SK-N-SH (cell line): ENCODE measurements at regions not wholly inside any gene's neighbourhood (a gene's known extent, or its start where the extent isn't known, plus 50 kb on each side); places are given as distances from the start of the nearest gene placed in this dataset.

ENCODE experiments used
- CTCF ChIA-PET: fragments of 300-600, 350-600 bp; formaldehyde crosslinking; extraction: SDS; loops from one replicate; lab custom pipeline; 2021; lab: Yijun Ruan, JAX
- POLR2A ChIA-PET: fragments of 350-600 bp; sonication (Branson Sonifier 250); formaldehyde crosslinking; extraction: SDS; loops from one replicate; lab custom pipeline; 2020; ENCODE audit warnings: antibody characterized with exemption, inconsistent platforms; lab: Yijun Ruan, JAX
- DNase-seq: peaks from one replicate; pipeline ENCODE4 v3.0.0; 2012
- H2AFZ ChIP-seq: fragments of 200-600 bp; sonication (generic); 2 replicates; pipeline ENCODE4 v1.8.1; 2016; ENCODE audit warnings: antibody characterized with exemption, mild to moderate bottlenecking, low read depth
- H3F3A ChIP-seq: fragments of 200-600 bp; sonication (generic); replicated peaks from 2 replicates; pipeline ENCODE3; 2016; ENCODE audit warnings: antibody characterized with exemption, mild to moderate bottlenecking; ENCODE audit not compliant: insufficient read depth
- H3K27ac ChIP-seq, 2 experiments: fragments of 200-500 bp in 1 of 2; fragments of 200-600 bp in 1 of 2; sonication (Bioruptor generic) in 1 of 2; sonication (generic), shearing (Covaris generic) in 1 of 2; 2 replicates each; pipeline versions ENCODE4 v1.5.1 to v1.6.1; 2014 to 2016; ENCODE audit warnings: low read depth in 2 of 2, inconsistent platforms in 1 of 2, low read length in 1 of 2, mild to moderate bottlenecking in 1 of 2, mixed read lengths in 1 of 2
- H3K27me3 ChIP-seq: fragments of 200-600 bp; sonication (generic), shearing (Covaris generic); 2 replicates; pipeline ENCODE4 v1.6.1; 2016; ENCODE audit warnings: mixed run types; ENCODE audit not compliant: insufficient read depth
- H3K36me3 ChIP-seq, 2 experiments: fragments of 200-500 bp in 1 of 2; fragments of 200-600 bp in 1 of 2; sonication (Bioruptor generic) in 1 of 2; sonication (generic) in 1 of 2; replicated peaks in 1 of 2; 2 replicates each; pipeline versions ENCODE3 to v1.5.1; 2014 to 2016; ENCODE audit warnings: low read length in 1 of 2, mild to moderate bottlenecking in 1 of 2; ENCODE audit not compliant: insufficient read depth in 2 of 2, control insufficient read depth in 1 of 2
- H3K4me1 ChIP-seq, 2 experiments: fragments of 200-500 bp in 1 of 2; fragments of 200-600 bp in 1 of 2; sonication (Bioruptor generic) in 1 of 2; sonication (generic), shearing (Covaris generic) in 1 of 2; 2 replicates each; pipeline versions ENCODE4 v1.5.1 to v1.6.1; 2014 to 2016; ENCODE audit warnings: low read depth in 1 of 2, low read length in 1 of 2, mixed run types in 1 of 2; ENCODE audit not compliant: insufficient read depth in 2 of 2, control insufficient read depth in 1 of 2
- H3K4me2 ChIP-seq: fragments of 200-600 bp; sonication (generic), shearing (Covaris generic); 2 replicates; pipeline ENCODE4 v1.6.1; 2017; ENCODE audit warnings: mixed run types
- H3K4me3 ChIP-seq, 2 experiments: fragments of 200-500 bp in 1 of 2; fragments of 200-600 bp in 1 of 2; sonication (Bioruptor generic) in 1 of 2; sonication (generic), shearing (Covaris generic) in 1 of 2; 2 replicates each; pipeline versions ENCODE4 v1.5.1 to v1.8.1; 2014 to 2016; ENCODE audit warnings: low read depth in 2 of 2, inconsistent platforms in 1 of 2, low read length in 1 of 2, mild to moderate bottlenecking in 1 of 2, mixed read lengths in 1 of 2, moderate library complexity in 1 of 2
- H3K79me2 ChIP-seq: fragments of 200-600 bp; sonication (generic); 2 replicates; pipeline ENCODE4 v1.8.1; 2017; ENCODE audit warnings: mild to moderate bottlenecking; ENCODE audit not compliant: insufficient read depth
- H3K9ac ChIP-seq: fragments of 200-600 bp; sonication (generic); 2 replicates; pipeline ENCODE4 v1.6.1; 2017; ENCODE audit warnings: mixed run types
- H3K9me2 ChIP-seq: fragments of 200-600 bp; sonication (generic); 2 replicates; pipeline ENCODE4 v1.6.1; 2017; ENCODE audit warnings: mixed run types
- H3K9me3 ChIP-seq: fragments of 200-600 bp; sonication (generic); 2 replicates; pipeline ENCODE4 v1.6.1; 2017; ENCODE audit warnings: mixed run types, mild to moderate bottlenecking, moderate library complexity
- H4K20me1 ChIP-seq: fragments of 200-600 bp; sonication (generic); 2 replicates; pipeline ENCODE4 v1.6.1; 2017; ENCODE audit warnings: mild to moderate bottlenecking, mixed run types; ENCODE audit not compliant: insufficient read depth
- ELF1 ChIP-seq: IDR thresholded peaks from 2 replicates; pipeline ENCODE4 v1.4.0; 2012
- EZH2phosphoT487 ChIP-seq: fragments of 200-600 bp; sonication (generic); IDR thresholded peaks from 2 replicates; pipeline ENCODE4 v1.6.1; 2017; ENCODE audit warnings: low read depth, mixed run types, mild to moderate bottlenecking, antibody characterized with exemption, moderate library complexity, borderline replicate concordance
- FOSL2 ChIP-seq: IDR thresholded peaks from 2 replicates; pipeline ENCODE4 v1.4.0; 2012; ENCODE audit warnings: low read depth, mild to moderate bottlenecking, moderate library complexity, borderline replicate concordance
- GABPA ChIP-seq: IDR thresholded peaks from 2 replicates; pipeline ENCODE4 v1.4.0; 2012; ENCODE audit warnings: low read depth, mild to moderate bottlenecking
- GATA2 ChIP-seq: sonication (generic); formaldehyde crosslinking; IDR thresholded peaks from 2 replicates; pipeline ENCODE4 v1.5.0; 2020; ENCODE audit warnings: mild to moderate bottlenecking, missing genetic modification reagents
- MEF2A ChIP-seq: IDR thresholded peaks from 2 replicates; pipeline ENCODE4 v1.4.0; 2012; ENCODE audit warnings: low read depth, borderline replicate concordance
- MXI1 ChIP-seq: IDR thresholded peaks from 2 replicates; pipeline ENCODE4 v1.6.1; 2012; ENCODE audit warnings: mild to moderate bottlenecking, low read depth, low read length, improper control_type of control experiment
- NRF1 ChIP-seq: IDR thresholded peaks from 2 replicates; pipeline ENCODE4 v1.6.1; 2012; ENCODE audit warnings: low read depth, mild to moderate bottlenecking, low read length
- POLR2AphosphoS5 ChIP-seq: IDR thresholded peaks from 2 replicates; pipeline ENCODE4 v1.6.1; 2012; ENCODE audit warnings: low read depth, low read length
- RCOR1 ChIP-seq: fragments of 150-350 bp; IDR thresholded peaks from 2 replicates; pipeline ENCODE4 v1.6.1; 2017; ENCODE audit warnings: antibody characterized with exemption, low read length
- SIN3A ChIP-seq: IDR thresholded peaks from 2 replicates; pipeline ENCODE4 v1.6.1; 2012; ENCODE audit warnings: low read depth, mild to moderate bottlenecking, low read length, moderate library complexity, borderline replicate concordance
- TCF12 ChIP-seq: IDR thresholded peaks from 2 replicates; pipeline ENCODE4 v1.4.0; 2012
- TEAD4 ChIP-seq: IDR thresholded peaks from 2 replicates; pipeline ENCODE4 v1.4.0; 2012; ENCODE audit warnings: mild to moderate bottlenecking, borderline replicate concordance; ENCODE audit not compliant: insufficient read depth
- YY1 ChIP-seq: IDR thresholded peaks from 2 replicates; pipeline ENCODE4 v1.4.0; 2012; ENCODE audit warnings: low read depth, mild to moderate bottlenecking
- ZBTB33 ChIP-seq: IDR thresholded peaks from 2 replicates; pipeline ENCODE4 v1.4.0; 2012; ENCODE audit warnings: low read depth, borderline replicate concordance
- WGBS: methylation state at CpG from one replicate; pipeline ENCODE4 v1.1.6; 2017; ENCODE audit warnings: low lambda C conversion rate; 5-methylcytosine and 5-hydroxymethylcytosine counted together
- TF ChIP-seq, protein P1 (sequence below): IDR thresholded peaks from 2 replicates; pipeline ENCODE4 v1.4.0; 2012; ENCODE audit warnings: low read depth, borderline replicate concordance
- TF ChIP-seq, protein P2 (sequence below): fragments of 150-350 bp; IDR thresholded peaks from 2 replicates; pipeline ENCODE4 v1.6.1; 2017; ENCODE audit warnings: antibody characterized with exemption, low read length, low read depth, borderline replicate concordance

DNA sequence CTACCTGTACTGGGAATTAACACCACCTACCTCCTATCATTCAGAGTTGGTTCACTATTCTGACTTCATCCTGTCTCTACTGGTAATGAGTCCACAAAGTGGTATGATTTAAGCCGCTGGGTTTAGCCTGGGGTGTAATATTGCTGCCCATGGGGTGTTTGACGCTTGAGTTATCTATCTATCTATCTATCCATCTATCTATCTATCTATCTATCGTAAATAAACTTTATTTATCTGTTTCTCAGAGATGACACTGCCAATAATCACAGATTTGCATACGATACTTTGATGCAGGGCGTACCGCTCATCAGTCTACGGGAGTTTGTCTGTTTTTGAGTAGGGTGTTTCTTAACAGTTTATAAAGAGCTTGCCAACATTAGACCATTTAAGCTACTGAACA lies 73.6 kb upstream of the ZNF184 start:
- POLR2A ChIA-PET = no interaction called here
- peaks cover 57% of the 10 kb centered on the region; the same call in 1 of the 2 replicates for H3K27me3 ChIP-seq
- no peak overlapping the region for H3K27ac ChIP-seq

DNA sequence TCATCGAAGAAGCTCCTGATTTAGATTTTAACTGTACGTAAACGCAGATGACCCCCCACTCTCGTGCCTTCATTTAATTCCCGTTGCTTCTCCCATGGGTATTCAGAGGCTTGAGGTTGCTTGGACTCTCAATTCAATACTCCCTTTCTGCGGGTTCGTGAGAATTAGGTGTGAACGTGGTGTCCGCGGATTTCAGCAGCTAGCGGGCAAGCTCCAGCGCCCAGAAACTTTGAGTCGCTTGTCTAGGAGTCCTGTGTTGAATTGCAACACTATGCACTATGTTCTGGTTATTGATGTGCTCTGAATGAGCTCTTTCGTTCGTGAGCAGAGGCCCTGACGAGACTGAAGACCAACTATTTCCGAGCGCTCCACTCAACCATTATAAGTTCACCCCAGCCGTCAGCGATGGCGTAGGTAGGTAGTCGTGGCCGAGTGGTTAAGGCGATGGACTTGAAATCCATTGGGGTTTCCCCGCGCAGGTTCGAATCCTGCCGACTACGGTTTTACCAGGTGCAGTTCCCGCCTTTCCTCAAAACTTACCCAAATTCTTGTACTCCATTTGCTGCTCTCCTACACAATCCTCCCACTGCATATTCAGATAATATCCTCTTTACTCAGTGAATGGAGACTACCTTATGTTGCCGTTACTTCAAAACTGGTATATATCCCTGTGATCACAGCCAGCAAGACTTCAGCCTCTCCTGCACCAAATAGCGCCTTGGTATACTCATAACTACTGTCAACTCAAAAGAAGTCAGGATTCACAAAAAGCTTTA lies 72.6 kb upstream of the ZNF184 start:
- peaks cover 57% of the 10 kb centered on the region; the same call in 1 of the 2 replicates for H3K27me3 ChIP-seq
- H3K9ac ChIP-seq = no peak overlapping the region
- H3K27ac ChIP-seq = no peak overlapping the region
- no peaks in the 10 kb centered on the region for H3K9me3 ChIP-seq
- no peaks in the 10 kb centered on the region for H3F3A ChIP-seq
- ChIA-PET CTCF (no interaction called here), POLR2A (no interaction called here)
- H4K20me1 ChIP-seq = no peaks in the 10 kb centered on the region
- peak overlapping the region; percentile 65; the same call in 1 of the 2 replicates for H2AFZ ChIP-seq
- no peak for TF ChIP-seq RCOR1
- TF ChIP-seq TEAD4 = peak; percentile 36; the same call in 1 of the 2 replicates
- TF ChIP-seq, protein P1, sequence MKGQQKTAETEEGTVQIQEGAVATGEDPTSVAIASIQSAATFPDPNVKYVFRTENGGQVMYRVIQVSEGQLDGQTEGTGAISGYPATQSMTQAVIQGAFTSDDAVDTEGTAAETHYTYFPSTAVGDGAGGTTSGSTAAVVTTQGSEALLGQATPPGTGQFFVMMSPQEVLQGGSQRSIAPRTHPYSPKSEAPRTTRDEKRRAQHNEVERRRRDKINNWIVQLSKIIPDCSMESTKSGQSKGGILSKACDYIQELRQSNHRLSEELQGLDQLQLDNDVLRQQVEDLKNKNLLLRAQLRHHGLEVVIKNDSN = no peak
- peak; percentile 29; the same call in 1 of the 2 replicates for TF ChIP-seq YY1
- TF ChIP-seq FOSL2 = peak; percentile 53; the same call in 1 of the 2 replicates
- no peaks in the 10 kb centered on the region for H3K79me2 ChIP-seq
- no peaks in the 10 kb centered on the region for H3K9me2 ChIP-seq
- WGBS = 2% methylated on average over 25 of the region's 32 CpGs
- H3K4me3 ChIP-seq = peak overlapping the region; percentile 42 to 44; a peak in 3 of 4 replicates
- H3K4me2 ChIP-seq = peak overlapping the region; percentile 53
- no peak for DNase-seq
- no peaks in the 10 kb centered on the region for H3K36me3 ChIP-seq
- H3K4me1 ChIP-seq = no peaks in the 10 kb centered on the region; a peak in 1 of 4 replicates

More for the DNA sequence above, 73.6 kb upstream of the ZNF184 start:
- CTCF ChIA-PET = no interaction called here
- Histone ChIP-seq H3K9me3 (no peaks in the 10 kb centered on the region), H3K9me2 (no peaks in the 10 kb centered on the region), H3F3A (no peaks in the 10 kb centered on the region), H3K36me3 (no peaks in the 10 kb centered on the region), H3K4me1 (no peaks in the 10 kb centered on the region; a peak in 1 of 4 replicates), H3K4me2 (no peak overlapping the region), H3K9ac (no peak overlapping the region), H3K4me3 (no peak overlapping the region), H3K79me2 (no peaks in the 10 kb centered on the region), H4K20me1 (no peaks in the 10 kb centered on the region), H2AFZ (no peak overlapping the region)
- TF ChIP-seq GATA2 = no peak
- TF ChIP-seq ELF1 = no peak
- TF ChIP-seq MXI1 = no peak
- 56% methylated on average over 7 of the region's 7 CpGs for WGBS
- no peak for DNase-seq

DNA sequence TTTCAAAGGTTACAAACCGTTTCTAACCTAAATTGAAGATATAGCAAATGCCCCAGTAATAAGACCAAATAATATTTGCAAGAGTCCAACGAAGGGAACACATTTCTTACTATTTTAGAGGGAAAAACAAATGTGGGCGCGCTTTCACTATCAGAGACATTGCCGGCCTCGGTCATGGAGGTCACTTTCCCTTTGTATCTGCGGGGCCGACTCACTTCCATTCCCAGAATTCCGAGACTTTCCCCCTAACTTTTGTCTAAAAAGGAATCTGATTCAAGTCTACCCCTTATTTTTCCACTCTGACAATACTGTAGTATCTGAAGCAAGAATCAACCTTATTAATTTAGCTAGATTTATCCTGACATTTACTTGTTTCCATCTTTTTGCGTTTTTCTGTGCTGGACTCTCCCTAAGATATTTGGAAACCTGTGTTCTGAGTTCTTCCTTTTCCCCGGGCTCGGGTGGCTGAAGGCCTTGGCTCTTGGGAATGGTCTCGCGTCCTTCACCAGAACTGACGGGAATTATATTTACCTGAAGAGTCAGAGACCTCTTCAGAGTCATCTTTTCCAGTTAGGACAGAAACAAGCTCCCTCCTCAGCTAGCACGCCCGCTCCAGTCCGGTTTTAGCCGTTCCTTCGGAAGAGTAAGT lies 71.8 kb upstream of the ZNF184 start:
- Histone ChIP-seq H3F3A (no peaks in the 10 kb centered on the region), H3K4me1 (no peaks in the 10 kb centered on the region; a peak in 1 of 4 replicates), H3K79me2 (no peaks in the 10 kb centered on the region), H2AFZ (peak overlapping the region; percentile 65; the same call in 1 of the 2 replicates), H3K9me2 (no peaks in the 10 kb centered on the region), H3K9ac (no peak overlapping the region), H3K9me3 (no peaks in the 10 kb centered on the region), H3K4me2 (peak overlapping the region; percentile 53), H3K4me3 (peak overlapping the region; percentile 42 to 44; a peak in 2 of 4 replicates), H3K27me3 (peaks cover 60% of the 10 kb centered on the region; the same call in 1 of the 2 replicates), H3K27ac (no peak overlapping the region), H3K36me3 (no peaks in the 10 kb centered on the region), H4K20me1 (no peaks in the 10 kb centered on the region)
- CTCF ChIA-PET = no interaction called here
- WGBS = 6% methylated on average over 20 of the region's 20 CpGs
- POLR2A ChIA-PET = no interaction called here
- no peak for DNase-seq
- TF ChIP-seq ZBTB33 (no peak), SIN3A (no peak), GABPA (no peak), POLR2AphosphoS5 (no peak), ELF1 (no peak), RCOR1 (no peak), YY1 (no peak), GATA2 (no peak), EZH2phosphoT487 (no peak), NRF1 (no peak), TCF12 (no peak), MEF2A (no peak)
- TF ChIP-seq, protein P2, sequence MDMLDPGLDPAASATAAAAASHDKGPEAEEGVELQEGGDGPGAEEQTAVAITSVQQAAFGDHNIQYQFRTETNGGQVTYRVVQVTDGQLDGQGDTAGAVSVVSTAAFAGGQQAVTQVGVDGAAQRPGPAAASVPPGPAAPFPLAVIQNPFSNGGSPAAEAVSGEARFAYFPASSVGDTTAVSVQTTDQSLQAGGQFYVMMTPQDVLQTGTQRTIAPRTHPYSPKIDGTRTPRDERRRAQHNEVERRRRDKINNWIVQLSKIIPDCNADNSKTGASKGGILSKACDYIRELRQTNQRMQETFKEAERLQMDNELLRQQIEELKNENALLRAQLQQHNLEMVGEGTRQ = no peak
